HepG2 (cell line): ENCODE measurements at regions not wholly inside any gene's neighbourhood (a gene's known extent, or its start where the extent isn't known, plus 50 kb on each side); places are given as distances from the start of the nearest gene placed in this dataset.

Source experiments
- ATAC-seq: fragments of 200-7000 bp; cut with Tn5 transposase; 3 replicates; pipeline ENCODE4 v1.9.1; 2020; ENCODE audit warnings: mild to moderate bottlenecking, moderate library complexity
- BruUV-seq: library from RNA; stranded (reverse); fragments of 400-500 nt; replicated peaks from 2 replicates; lab custom pipeline; 2021; lab: Mats Ljungman, UMichigan
- CTCF ChIA-PET: fragments of 300-600 bp; formaldehyde crosslinking; extraction: SDS; loops from one replicate; lab custom pipeline; 2021; ENCODE audit warnings: low total read pairs, inconsistent platforms, low intra/inter-chr PET ratio; lab: Yijun Ruan, JAX
- POLR2A ChIA-PET: fragments of 350-600 bp; sonication (Branson Sonifier 250); formaldehyde crosslinking; loops from one replicate; lab custom pipeline; 2020; ENCODE audit warnings: antibody characterized with exemption, inconsistent platforms; lab: Yijun Ruan, JAX
- DNase-seq: peaks from one replicate; pipeline ENCODE4 v3.0.0-alpha.2; 2015; ENCODE audit warnings: low spot score
- FAIRE-seq: peaks from 3 replicates; lab custom pipeline; 2011; peaks lifted over from hg19 to GRCh38; lab: Jason Lieb, UNC
- H2AFZ ChIP-seq: one replicate; pipeline ENCODE4 v1.6.1; 2011; ENCODE audit warnings: low read length, inconsistent platforms
- H3K27ac ChIP-seq: fragments of 300-600 bp; 3 replicates; pipeline ENCODE4 v1.8.0; 2011; ENCODE audit warnings: mixed run types, mild to moderate bottlenecking, mixed read lengths, low read length, inconsistent platforms; ENCODE audit not compliant: insufficient read depth; ENCODE audit errors: extremely low read length
- H3K27me3 ChIP-seq, 2 experiments: fragments of 200-600 bp in 1 of 2; 2 replicates in 1 of 2; 3 replicates in 1 of 2; pipeline versions ENCODE4 v1.6.0 to v1.8.0; 2011; ENCODE audit warnings: low read length in 2 of 2, mild to moderate bottlenecking in 2 of 2, moderate library complexity in 2 of 2, inconsistent platforms in 1 of 2; ENCODE audit not compliant: insufficient read depth in 2 of 2, control insufficient read depth in 1 of 2
- H3K36me3 ChIP-seq, 2 experiments: fragments of 200-600 bp in 1 of 2; replicated peaks in 1 of 2; 2 replicates in 1 of 2; 3 replicates in 1 of 2; pipeline versions ENCODE4 v1.5.1 to v1.8.0; 2011; ENCODE audit warnings: low read length in 2 of 2, inconsistent platforms in 1 of 2; ENCODE audit not compliant: insufficient read depth in 2 of 2, control insufficient read depth in 1 of 2
- H3K4me1 ChIP-seq: 2 replicates; pipeline ENCODE4 v1.5.1; 2012; ENCODE audit warnings: low read length, inconsistent platforms; ENCODE audit not compliant: insufficient read depth
- H3K4me2 ChIP-seq: 2 replicates; pipeline ENCODE4 v1.6.0; 2011; ENCODE audit warnings: low read depth, low read length, inconsistent platforms
- H3K4me3 ChIP-seq, 3 experiments: fragments of 200-600 bp in 1 of 3; sonication (generic), shearing (Covaris generic) in 1 of 3; replicated peaks in 1 of 3; 2 replicates each; pipeline ENCODE4 v1.5.1; 2011 to 2016; ENCODE audit warnings: low read length in 3 of 3, inconsistent platforms in 2 of 3, low read depth in 2 of 3, mild to moderate bottlenecking in 2 of 3, control low read depth in 1 of 3, mixed read lengths in 1 of 3; ENCODE audit not compliant: insufficient read depth in 1 of 3
- H3K79me2 ChIP-seq: one replicate; pipeline ENCODE4 v1.6.1; 2011; ENCODE audit warnings: low read length, inconsistent platforms; ENCODE audit not compliant: insufficient read depth
- H3K9ac ChIP-seq: 2 replicates; pipeline ENCODE4 v1.6.0; 2011; ENCODE audit warnings: mild to moderate bottlenecking, low read depth, low read length, inconsistent platforms; ENCODE audit not compliant: insufficient read depth
- H3K9me3 ChIP-seq: 2 replicates; pipeline ENCODE4 v1.5.1; 2012; ENCODE audit warnings: mild to moderate bottlenecking, low read length
- H4K20me1 ChIP-seq: 2 replicates; pipeline ENCODE4 v1.6.0; 2011; ENCODE audit warnings: inconsistent platforms, mild to moderate bottlenecking, low read length, moderate library complexity; ENCODE audit not compliant: insufficient read depth
- HNRNPLL ChIP-seq: fragments of 200-400 bp; formaldehyde crosslinking; IDR thresholded peaks from 2 replicates; pipeline ENCODE4 v1.6.1; 2017; ENCODE audit warnings: mild to moderate bottlenecking, low read depth, low read length; ENCODE audit not compliant: poor library complexity, severe bottlenecking
- HOXA3 ChIP-seq: sonication (generic); formaldehyde crosslinking; IDR thresholded peaks from 2 replicates; pipeline ENCODE4 v1.5.0; 2020; ENCODE audit warnings: missing genetic modification reagents
- NFIC ChIP-seq: IDR thresholded peaks from 2 replicates; pipeline ENCODE4 v1.6.1; 2012; ENCODE audit warnings: mild to moderate bottlenecking, low read length, inconsistent platforms
- PAF1 ChIP-seq: IDR thresholded peaks from 2 replicates; pipeline ENCODE4 v1.6.1; 2016; ENCODE audit warnings: missing genetic modification reagents, missing compliant biosample characterization
- PHF5A ChIP-seq: IDR thresholded peaks from one replicate; pipeline ENCODE4 v1.6.1; 2018; ENCODE audit warnings: low read depth, missing genetic modification reagents; ENCODE audit not compliant: unreplicated experiment
- PLRG1 ChIP-seq: fragments of 450-650 bp; conservative IDR thresholded peaks from 2 replicates; pipeline ENCODE4 v1.6.1; 2016
- SIN3A ChIP-seq: IDR thresholded peaks from 2 replicates; pipeline ENCODE4 v1.6.1; 2011; ENCODE audit warnings: low read depth, mild to moderate bottlenecking, control low read depth, low read length, borderline replicate concordance
- SMARCE1 ChIP-seq: fragments of 450-650 bp; IDR thresholded peaks from 2 replicates; pipeline ENCODE4 v1.6.1; 2017; ENCODE audit warnings: borderline replicate concordance
- XBP1 ChIP-seq: sonication (generic); formaldehyde crosslinking; IDR thresholded peaks from 2 replicates; pipeline ENCODE4 v1.5.0; 2020; ENCODE audit warnings: missing genetic modification reagents
- ZNF253 ChIP-seq: sonication (generic); formaldehyde crosslinking; IDR thresholded peaks from 2 replicates; pipeline ENCODE4 v1.8.0; 2022; ENCODE audit warnings: mild to moderate bottlenecking, missing genetic modification reagents, borderline replicate concordance
- ZNF530 ChIP-seq: sonication (generic); formaldehyde crosslinking; IDR thresholded peaks from 2 replicates; pipeline ENCODE4 v1.5.0; 2020; ENCODE audit warnings: low read depth, mild to moderate bottlenecking, missing genetic modification reagents
- ZNF556 ChIP-seq: sonication (generic); formaldehyde crosslinking; IDR thresholded peaks from 2 replicates; pipeline ENCODE4 v1.4.0; 2020; ENCODE audit warnings: mild to moderate bottlenecking, missing genetic modification reagents, borderline replicate concordance
- ZNF780A ChIP-seq: sonication (generic); formaldehyde crosslinking; IDR thresholded peaks from 2 replicates; pipeline ENCODE4 v1.8.0; 2022; ENCODE audit warnings: mild to moderate bottlenecking, missing genetic modification reagents, moderate library complexity
- WGBS: methylation state at CpG from one replicate; pipeline ENCODE4 v1.1.6; 2017; ENCODE audit warnings: low lambda C conversion rate; 5-methylcytosine and 5-hydroxymethylcytosine counted together
- in situ Hi-C: cut with HindIII; loops from 2 replicates; pipeline ENCODE4 v1.10.0; 2017; ENCODE audit warnings: low pct_unique_long_range_greater_than_20kb; ENCODE audit not compliant: extremely low pct_ligation_motif_present
- intact Hi-C: fragments of 100-400 bp; cut with micrococcal nuclease; formaldehyde crosslinking; loops from one replicate; pipeline ENCODE4 v1.10.0; 2022; ENCODE audit not compliant: unreplicated experiment
- TF ChIP-seq, protein P1 (sequence below): sonication (generic); IDR thresholded peaks from 2 replicates; pipeline ENCODE4 v1.6.1; 2016; ENCODE audit warnings: low read depth, borderline replicate concordance
- TF ChIP-seq, protein P2 (sequence below), 2 experiments: sonication (generic) in 1 of 2; formaldehyde crosslinking in 1 of 2; IDR thresholded peaks; 2 replicates each; pipeline versions ENCODE4 v1.4.0 to v1.6.1; 2016 to 2020; ENCODE audit warnings: borderline replicate concordance in 1 of 2, low read depth in 1 of 2, mild to moderate bottlenecking in 1 of 2, missing genetic modification reagents in 1 of 2
- TF ChIP-seq, protein P3 (sequence below): sonication (generic); formaldehyde crosslinking; IDR thresholded peaks from 2 replicates; pipeline ENCODE4 v1.8.0; 2022; ENCODE audit warnings: missing genetic modification reagents, low read depth, mild to moderate bottlenecking, borderline replicate concordance
- TF ChIP-seq, protein P4 (sequence below): sonication (generic); formaldehyde crosslinking; IDR thresholded peaks from 2 replicates; pipeline ENCODE4 v1.4.0; 2020; ENCODE audit warnings: mild to moderate bottlenecking, low read depth, missing genetic modification reagents

DNA sequence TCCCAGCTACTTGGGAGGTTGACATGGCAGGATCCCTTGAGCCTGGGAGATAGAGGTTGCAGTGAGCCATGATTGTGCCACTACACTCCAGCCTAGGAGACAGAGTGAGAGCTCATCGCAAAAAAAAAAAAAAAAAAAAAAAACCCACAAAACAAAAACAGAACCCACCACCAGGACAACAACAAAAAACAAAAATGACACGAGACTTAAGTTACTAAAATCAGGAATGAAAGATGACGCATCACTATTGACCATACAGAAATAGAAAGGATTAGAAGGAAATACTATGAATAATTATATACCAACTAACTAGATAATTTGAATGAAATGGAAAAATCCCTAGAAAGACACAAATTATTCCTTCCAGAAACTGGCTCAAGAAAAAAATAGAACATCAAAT is 432.4 kb upstream of the PMFBP1 start (continued):
- TF ChIP-seq ZNF530 (CRISPR knock-in tag), result no peak
- TF ChIP-seq PLRG1, result no peak
- no peak for TF ChIP-seq ZNF253 (CRISPR knock-in tag)
- TF ChIP-seq XBP1 (CRISPR knock-in tag), result no peak

DNA sequence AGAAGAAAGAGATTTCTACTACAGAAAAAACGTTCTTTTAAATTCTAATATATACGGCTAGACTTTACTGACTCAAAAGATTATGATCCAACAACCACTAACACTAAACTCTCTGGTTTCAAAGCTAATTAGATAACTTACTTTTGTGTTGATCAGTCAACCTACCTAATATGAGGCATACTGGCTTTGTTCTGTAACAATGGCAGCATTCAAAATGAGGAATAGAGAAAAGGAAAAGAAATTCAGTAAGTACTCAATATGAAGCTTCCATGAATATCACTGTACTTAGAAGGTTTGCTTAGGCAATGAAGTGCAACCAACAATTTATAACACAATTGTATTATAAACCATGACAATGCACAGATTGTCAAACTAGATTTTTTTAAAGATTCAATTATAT is 430.5 kb upstream of the PMFBP1 start:
- H3K9ac ChIP-seq, result no peak overlapping the region
- no TSS peak for BruUV-seq
- ChIA-PET POLR2A (no interaction called here), CTCF (no interaction called here)
- H3K4me1 ChIP-seq, result no peaks in the 10 kb centered on the region
- no peaks in the 10 kb centered on the region for H3K36me3 ChIP-seq
- H3K9me3 ChIP-seq, result no peaks in the 10 kb centered on the region
- in situ Hi-C loops (no loop called here), intact Hi-C loops (no loop called here)
- no peaks in the 10 kb centered on the region for H3K27me3 ChIP-seq
- ATAC-seq, result no peak
- H3K4me3 ChIP-seq, result no peak overlapping the region
- no peaks in the 10 kb centered on the region for H4K20me1 ChIP-seq
- no peak overlapping the region for H2AFZ ChIP-seq
- no peak overlapping the region for H3K4me2 ChIP-seq
- no peaks in the 10 kb centered on the region for H3K79me2 ChIP-seq
- no peak for FAIRE-seq
- H3K27ac ChIP-seq, result no peak overlapping the region
- 98% methylated on average over 2 of the region's 2 CpGs for WGBS
- DNase-seq, result no peak
- TF ChIP-seq, protein P1, sequence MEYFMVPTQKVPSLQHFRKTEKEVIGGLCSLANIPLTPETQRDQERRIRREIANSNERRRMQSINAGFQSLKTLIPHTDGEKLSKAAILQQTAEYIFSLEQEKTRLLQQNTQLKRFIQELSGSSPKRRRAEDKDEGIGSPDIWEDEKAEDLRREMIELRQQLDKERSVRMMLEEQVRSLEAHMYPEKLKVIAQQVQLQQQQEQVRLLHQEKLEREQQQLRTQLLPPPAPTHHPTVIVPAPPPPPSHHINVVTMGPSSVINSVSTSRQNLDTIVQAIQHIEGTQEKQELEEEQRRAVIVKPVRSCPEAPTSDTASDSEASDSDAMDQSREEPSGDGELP, result no peak
- TF ChIP-seq HOXA3 (CRISPR knock-in tag) (no peak), NFIC (no peak), SIN3A (no peak), HNRNPLL (no peak), ZNF780A (no peak), SMARCE1 (no peak), PAF1 (no peak), ZNF556 (no peak), PHF5A (CRISPR knock-in tag) (no peak)
- TF ChIP-seq, protein P2, sequence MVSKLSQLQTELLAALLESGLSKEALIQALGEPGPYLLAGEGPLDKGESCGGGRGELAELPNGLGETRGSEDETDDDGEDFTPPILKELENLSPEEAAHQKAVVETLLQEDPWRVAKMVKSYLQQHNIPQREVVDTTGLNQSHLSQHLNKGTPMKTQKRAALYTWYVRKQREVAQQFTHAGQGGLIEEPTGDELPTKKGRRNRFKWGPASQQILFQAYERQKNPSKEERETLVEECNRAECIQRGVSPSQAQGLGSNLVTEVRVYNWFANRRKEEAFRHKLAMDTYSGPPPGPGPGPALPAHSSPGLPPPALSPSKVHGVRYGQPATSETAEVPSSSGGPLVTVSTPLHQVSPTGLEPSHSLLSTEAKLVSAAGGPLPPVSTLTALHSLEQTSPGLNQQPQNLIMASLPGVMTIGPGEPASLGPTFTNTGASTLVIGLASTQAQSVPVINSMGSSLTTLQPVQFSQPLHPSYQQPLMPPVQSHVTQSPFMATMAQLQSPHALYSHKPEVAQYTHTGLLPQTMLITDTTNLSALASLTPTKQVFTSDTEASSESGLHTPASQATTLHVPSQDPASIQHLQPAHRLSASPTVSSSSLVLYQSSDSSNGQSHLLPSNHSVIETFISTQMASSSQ (IDR thresholded peaks at IDR 0.05; ENCODE audit: low read depth), result no peak
- TF ChIP-seq, protein P2 (CRISPR knock-in tag; IDR thresholded peaks at IDR 0.05; ENCODE audit: borderline replicate concordance), result no peak
- TF ChIP-seq, protein P3, sequence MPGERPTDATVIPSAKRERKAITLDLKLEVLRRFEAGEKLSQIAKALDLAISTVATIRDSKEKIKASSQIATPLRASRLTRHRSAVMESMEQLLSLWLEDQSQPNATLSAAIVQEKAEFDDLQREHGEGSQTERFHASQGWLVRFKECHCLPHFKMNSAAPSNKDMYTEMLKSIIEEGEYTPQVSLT (CRISPR knock-in tag), result no peak
- TF ChIP-seq, protein P4, sequence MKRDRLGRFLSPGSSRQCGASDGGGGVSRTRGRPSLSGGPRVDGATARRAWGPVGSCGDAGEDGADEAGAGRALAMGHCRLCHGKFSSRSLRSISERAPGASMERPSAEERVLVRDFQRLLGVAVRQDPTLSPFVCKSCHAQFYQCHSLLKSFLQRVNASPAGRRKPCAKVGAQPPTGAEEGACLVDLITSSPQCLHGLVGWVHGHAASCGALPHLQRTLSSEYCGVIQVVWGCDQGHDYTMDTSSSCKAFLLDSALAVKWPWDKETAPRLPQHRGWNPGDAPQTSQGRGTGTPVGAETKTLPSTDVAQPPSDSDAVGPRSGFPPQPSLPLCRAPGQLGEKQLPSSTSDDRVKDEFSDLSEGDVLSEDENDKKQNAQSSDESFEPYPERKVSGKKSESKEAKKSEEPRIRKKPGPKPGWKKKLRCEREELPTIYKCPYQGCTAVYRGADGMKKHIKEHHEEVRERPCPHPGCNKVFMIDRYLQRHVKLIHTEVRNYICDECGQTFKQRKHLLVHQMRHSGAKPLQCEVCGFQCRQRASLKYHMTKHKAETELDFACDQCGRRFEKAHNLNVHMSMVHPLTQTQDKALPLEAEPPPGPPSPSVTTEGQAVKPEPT (CRISPR knock-in tag), result no peak
